Esophagus muscularis mucosa (tissue), 4 donors: ENCODE measurements at regions not wholly inside any gene's neighbourhood (a gene's known extent, or its start where the extent isn't known, plus 50 kb on each side); places are given as distances from the start of the nearest gene placed in this dataset.

Source experiments
- DNase-seq: peaks from one replicate; pipeline ENCODE4 v3.0.0-alpha.2; 2017; ENCODE audit errors: extremely low spot score
- H3K27ac ChIP-seq, 4 donors: fragments of 200-600 bp; sonication (generic); replicated peaks in 1 of 4; 1 replicate in 3 of 4; 2 replicates in 1 of 4; pipeline ENCODE4 v1.5.1; 2016 to 2019; ENCODE audit warnings: mild to moderate bottlenecking in 1 of 4
- H3K27me3 ChIP-seq, 4 donors: fragments of 200-600 bp; sonication (generic); one replicate each; pipeline versions ENCODE4 v1.5.1 to v1.6.0; 2016 to 2019
- H3K36me3 ChIP-seq, 4 donors: fragments of 200-600 bp; sonication (generic); one replicate each; pipeline ENCODE4 v1.5.1; 2016 to 2019
- H3K4me1 ChIP-seq, 4 donors: fragments of 200-600 bp; sonication (generic); one replicate each; pipeline ENCODE4 v1.5.1; 2016 to 2019
- H3K4me3 ChIP-seq, 4 donors: fragments of 200-600 bp; sonication (generic); 1 replicate in 2 of 4; 2 replicates in 2 of 4; pipeline ENCODE4 v1.5.1; 2016 to 2019; ENCODE audit warnings: mild to moderate bottlenecking in 4 of 4, moderate library complexity in 1 of 4
- H3K9me3 ChIP-seq, 4 donors: fragments of 200-600 bp; sonication (generic); 1 replicate in 3 of 4; 2 replicates in 1 of 4; pipeline ENCODE4 v1.5.1; 2016 to 2019
- CTCF ChIP-seq, 3 experiments: fragments of 200-600 bp in 2 of 3; fragments of 450-650 bp in 1 of 3; sonication (generic) in 2 of 3; IDR thresholded peaks; one replicate each; pipeline ENCODE4 v1.5.1; 2017 to 2019; ENCODE audit warnings: antibody characterized with exemption in 3 of 3, mild to moderate bottlenecking in 2 of 3, moderate library complexity in 1 of 3
- EP300 ChIP-seq: sonication (generic); formaldehyde crosslinking; IDR thresholded peaks from one replicate; pipeline ENCODE4 v1.6.1; 2017; ENCODE audit warnings: antibody characterized with exemption
- POLR2A ChIP-seq: fragments of 450-650 bp; IDR thresholded peaks from one replicate; pipeline ENCODE4 v1.6.1; 2017; ENCODE audit warnings: antibody characterized with exemption, moderate library complexity, mild to moderate bottlenecking, low read depth
- POLR2AphosphoS5 ChIP-seq, 2 donors: sonication (generic); formaldehyde crosslinking; IDR thresholded peaks; one replicate each; pipeline ENCODE4 v1.6.1; 2017; ENCODE audit warnings: antibody characterized with exemption in 2 of 2
- WGBS: methylation state at CpG from one replicate; pipeline ENCODE4 v1.1.5; 2018; 5-methylcytosine and 5-hydroxymethylcytosine counted together
- intact Hi-C: fragments of 100-400 bp; cut with DNase I; formaldehyde crosslinking; loops from one replicate; pipeline ENCODE4 v1.15.1; 2023

GRCh38 chr3:43163895-43164493 is 58.1 kb upstream of the POMGNT2 start:
- DNase-seq: peak; percentile 83
- no peaks in the 10 kb centered on the region for H3K36me3 ChIP-seq
- intact Hi-C loops: loop anchor here (2.0 to 10.0 kb wide), 2 partner anchors 121 to 339 kb away; partner anchors contain the start of gene SNRK
- H3K27me3 ChIP-seq: no peaks in the 10 kb centered on the region
- TF ChIP-seq EP300: no peak
- TF ChIP-seq POLR2A: no peak
- no peak for TF ChIP-seq CTCF (IDR thresholded peaks at IDR 0.05)
- TF ChIP-seq POLR2AphosphoS5 (IDR thresholded peaks at IDR 0.05): no peak
- H3K4me1 ChIP-seq: peaks cover 5 to 13% (median 9%) of the 10 kb centered on the region in 4 donors
- H3K27ac ChIP-seq: no peak overlapping the region
- WGBS: 73% methylated on average over 9 of the region's 9 CpGs
- H3K4me3 ChIP-seq: no peak overlapping the region
- H3K9me3 ChIP-seq: peaks cover 0 to 13% (median 0%) of the 10 kb centered on the region in 4 donors

- 38% methylated on average over 12 of the region's 13 CpGs for WGBS
- Histone ChIP-seq H3K27me3 (no peaks in the 10 kb centered on the region), H3K4me3 (peak overlapping the region in 1 of 4 donors; percentile 26), H3K9me3 (peaks cover 0 to 13% (median 0%) of the 10 kb centered on the region in 4 donors), H3K27ac (peak overlapping the region in 1 of 4 donors; percentile 18), H3K4me1 (peaks cover 5 to 13% (median 9%) of the 10 kb centered on the region in 4 donors), H3K36me3 (no peaks in the 10 kb centered on the region)
- no peak for TF ChIP-seq EP300
- TF ChIP-seq POLR2AphosphoS5 (IDR thresholded peaks at IDR 0.05): no peak
- no peak for TF ChIP-seq POLR2A
- peak; percentile 36 to 50 (median 43) for TF ChIP-seq CTCF (IDR thresholded peaks at IDR 0.05)
- intact Hi-C loops: loop anchor here (2.0 to 10.0 kb wide), 2 partner anchors 122 to 340 kb away; partner anchors contain the start of gene SNRK
- peak; percentile 84 for DNase-seq
Observed at GRCh38 chr3:43162230-43163084, 56.6 kb upstream of the POMGNT2 start.

- H3K9me3 ChIP-seq: peaks cover 0 to 13% (median 0%) of the 10 kb centered on the region in 4 donors
- H3K27me3 ChIP-seq: no peaks in the 10 kb centered on the region
- H3K36me3 ChIP-seq: no peaks in the 10 kb centered on the region
- TF ChIP-seq CTCF (IDR thresholded peaks at IDR 0.05) (no peak), EP300 (no peak), POLR2A (no peak), POLR2AphosphoS5 (IDR thresholded peaks at IDR 0.05) (no peak)
- whole genome bisulfite sequencing: 55% methylated on average over 5 of the region's 5 CpGs
- H3K4me3 ChIP-seq: no peak overlapping the region
- H3K27ac ChIP-seq: no peak overlapping the region
- peak; percentile 88 for DNase-seq
- peaks cover 5 to 13% (median 9%) of the 10 kb centered on the region in 4 donors for H3K4me1 ChIP-seq
- intact Hi-C loops: loop anchor here (2.0 to 10.0 kb wide), 2 partner anchors 123 to 341 kb away; partner anchors contain the start of gene SNRK
Observed at GRCh38 chr3:43161684-43162229, 55.9 kb upstream of the POMGNT2 start.

- H3K36me3 ChIP-seq: no peaks in the 10 kb centered on the region
- WGBS: 93% methylated on average over 1 of the region's 1 CpG
- intact Hi-C loops: loop anchor here (10.0 kb wide), 1 partner anchor 124 kb away; the partner anchor contains the start of gene SNRK
Observed at GRCh38 chr3:43160664-43161063, 54.8 kb upstream of the POMGNT2 start.

More at GRCh38 chr3:43160664-43161063, 54.8 kb upstream of the POMGNT2 start:
- no peak overlapping the region for H3K4me3 ChIP-seq
- no peak for TF ChIP-seq CTCF (IDR thresholded peaks at IDR 0.05)
- no peak overlapping the region for H3K27ac ChIP-seq
- H3K9me3 ChIP-seq: peaks cover 0 to 3% (median 0%) of the 10 kb centered on the region in 4 donors
- H3K27me3 ChIP-seq: no peaks in the 10 kb centered on the region
- H3K4me1 ChIP-seq: peaks cover 5 to 16% (median 9%) of the 10 kb centered on the region in 4 donors
- no peak for DNase-seq
